ENCODE measurements at regions not wholly inside any gene's neighbourhood (a gene's known extent, or its start where the extent isn't known, plus 50 kb on each side); places are given as distances from the start of the nearest gene placed in this dataset.

DNA sequence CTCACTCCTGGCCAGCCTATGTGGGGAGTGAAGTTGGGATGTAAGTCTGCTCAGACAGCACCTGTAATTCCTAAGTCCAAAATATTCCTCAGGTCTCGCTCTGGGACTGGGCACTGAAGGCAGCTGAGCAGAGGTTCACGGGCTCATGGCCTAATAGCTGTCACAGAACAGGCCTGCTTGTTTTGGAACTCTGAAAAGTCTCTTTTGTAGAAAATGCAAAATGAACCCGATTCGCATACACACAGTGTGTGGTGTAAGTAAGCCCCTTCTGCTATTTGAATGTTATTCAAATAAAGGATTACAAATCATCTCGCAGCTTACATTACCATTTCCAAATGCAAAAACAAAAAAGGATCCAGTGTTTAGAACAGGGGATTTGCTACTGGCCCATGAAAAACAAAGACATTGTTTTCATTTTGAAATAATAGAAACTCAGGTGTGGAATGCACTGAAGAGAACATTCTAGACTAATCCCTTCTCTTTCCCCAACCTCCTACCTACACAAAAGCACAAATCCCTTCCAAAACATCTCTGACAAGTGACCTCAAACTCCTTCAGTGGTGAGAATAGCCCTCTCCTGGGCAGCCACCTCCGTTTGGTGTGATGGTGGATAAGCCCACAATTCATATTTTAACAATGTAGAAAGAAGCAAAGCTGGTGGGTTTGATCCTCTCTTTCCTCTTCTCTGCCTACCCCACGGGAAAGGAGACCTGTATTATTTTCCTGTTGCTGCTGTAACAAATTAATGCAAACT lies 118.3 kb upstream of the NCK2 start:
- no peak for DNase-seq (ENCODE audit: low read depth in 2 of 2)
- no peaks in the 10 kb centered on the region for H3K9me3 ChIP-seq (ENCODE audit: control insufficient read depth, insufficient read depth, low read depth, low read length)
- H3K4me3 ChIP-seq (replicated peaks in 1 of 4; ENCODE audit: control extremely low read depth in 1 of 4, insufficient read depth in 1 of 4, low read depth in 3 of 4, low read length in 4 of 4) = no peak overlapping the region
- no peak overlapping the region for H3K9ac ChIP-seq (ENCODE audit: insufficient read depth, low read length)
- peaks cover 7% of the 10 kb centered on the region for H3K27me3 ChIP-seq (ENCODE audit: control insufficient read depth, insufficient read depth, low read length)
- H3K4me2 ChIP-seq (ENCODE audit: extremely low read depth, insufficient read depth, low read length) = no peak overlapping the region
- no peaks in the 10 kb centered on the region for H3K36me3 ChIP-seq (ENCODE audit: control insufficient read depth, insufficient read depth, low read length)
- no peaks in the 10 kb centered on the region for H3K79me2 ChIP-seq (ENCODE audit: control insufficient read depth, insufficient read depth, low read length)
- H3K4me1 ChIP-seq (ENCODE audit: control insufficient read depth, extremely low read depth, insufficient read depth, low read length) = no peaks in the 10 kb centered on the region
- TF ChIP-seq, protein P1, sequence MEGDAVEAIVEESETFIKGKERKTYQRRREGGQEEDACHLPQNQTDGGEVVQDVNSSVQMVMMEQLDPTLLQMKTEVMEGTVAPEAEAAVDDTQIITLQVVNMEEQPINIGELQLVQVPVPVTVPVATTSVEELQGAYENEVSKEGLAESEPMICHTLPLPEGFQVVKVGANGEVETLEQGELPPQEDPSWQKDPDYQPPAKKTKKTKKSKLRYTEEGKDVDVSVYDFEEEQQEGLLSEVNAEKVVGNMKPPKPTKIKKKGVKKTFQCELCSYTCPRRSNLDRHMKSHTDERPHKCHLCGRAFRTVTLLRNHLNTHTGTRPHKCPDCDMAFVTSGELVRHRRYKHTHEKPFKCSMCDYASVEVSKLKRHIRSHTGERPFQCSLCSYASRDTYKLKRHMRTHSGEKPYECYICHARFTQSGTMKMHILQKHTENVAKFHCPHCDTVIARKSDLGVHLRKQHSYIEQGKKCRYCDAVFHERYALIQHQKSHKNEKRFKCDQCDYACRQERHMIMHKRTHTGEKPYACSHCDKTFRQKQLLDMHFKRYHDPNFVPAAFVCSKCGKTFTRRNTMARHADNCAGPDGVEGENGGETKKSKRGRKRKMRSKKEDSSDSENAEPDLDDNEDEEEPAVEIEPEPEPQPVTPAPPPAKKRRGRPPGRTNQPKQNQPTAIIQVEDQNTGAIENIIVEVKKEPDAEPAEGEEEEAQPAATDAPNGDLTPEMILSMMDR (conservative IDR thresholded peaks at IDR 0.05 in 1 of 2, IDR thresholded peaks at IDR 0.05 in 1 of 2; ENCODE audit: low read depth in 1 of 2, low read length in 2 of 2) = no peak
- no peak for TF ChIP-seq EZH2 (IDR thresholded peaks at IDR 0.05; ENCODE audit: low read length, missing control alignments)
- no peaks in the 10 kb centered on the region for H4K20me1 ChIP-seq (ENCODE audit: control insufficient read depth, extremely low read depth, insufficient read depth, low read length)
- H3K27ac ChIP-seq (ENCODE audit: insufficient read depth, low read length) = no peak overlapping the region
- H2AFZ ChIP-seq (ENCODE audit: low read length) = no peak overlapping the region

DNA sequence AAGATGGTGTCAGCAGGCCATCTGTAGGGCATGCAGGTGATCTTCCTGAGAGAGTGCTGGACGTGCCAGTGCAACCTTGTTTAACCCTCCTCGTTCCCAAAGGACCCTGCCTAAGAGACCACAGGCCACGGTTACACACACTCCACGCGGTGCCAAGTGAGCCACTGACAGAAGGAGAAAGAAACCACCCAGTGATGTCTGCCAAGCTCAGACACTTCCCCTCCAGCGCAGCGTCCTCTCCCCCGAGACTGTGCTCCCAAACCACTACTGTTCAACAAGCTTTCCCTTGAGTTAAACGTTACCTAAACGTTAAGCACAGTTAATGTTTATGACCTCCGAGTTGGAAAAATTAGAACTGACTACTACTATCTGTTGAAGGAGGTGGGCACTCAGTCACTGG lies 119.1 kb upstream of the NCK2 start:
- H3K4me3 ChIP-seq (replicated peaks in 1 of 4; ENCODE audit: control extremely low read depth in 1 of 4, insufficient read depth in 1 of 4, low read depth in 3 of 4, low read length in 4 of 4) = no peak overlapping the region
- H3K4me1 ChIP-seq (ENCODE audit: control insufficient read depth, extremely low read depth, insufficient read depth, low read length) = no peaks in the 10 kb centered on the region
- H4K20me1 ChIP-seq (ENCODE audit: control insufficient read depth, extremely low read depth, insufficient read depth, low read length) = no peaks in the 10 kb centered on the region
- H3K27me3 ChIP-seq (ENCODE audit: control insufficient read depth, insufficient read depth, low read length) = peaks cover 7% of the 10 kb centered on the region
- H3K79me2 ChIP-seq (ENCODE audit: control insufficient read depth, insufficient read depth, low read length) = no peaks in the 10 kb centered on the region
- H2AFZ ChIP-seq (ENCODE audit: low read length) = no peak overlapping the region
- no peak overlapping the region for H3K27ac ChIP-seq (ENCODE audit: insufficient read depth, low read length)
- TF ChIP-seq, protein P1 (conservative IDR thresholded peaks at IDR 0.05 in 1 of 2, IDR thresholded peaks at IDR 0.05 in 1 of 2; ENCODE audit: low read depth in 1 of 2, low read length in 2 of 2) = no peak
- no peak for TF ChIP-seq EZH2 (IDR thresholded peaks at IDR 0.05; ENCODE audit: low read length, missing control alignments)
- no peaks in the 10 kb centered on the region for H3K9me3 ChIP-seq (ENCODE audit: control insufficient read depth, insufficient read depth, low read depth, low read length)
- no peak overlapping the region for H3K9ac ChIP-seq (ENCODE audit: insufficient read depth, low read length)
- H3K36me3 ChIP-seq (ENCODE audit: control insufficient read depth, insufficient read depth, low read length) = no peaks in the 10 kb centered on the region
- DNase-seq (ENCODE audit: low read depth in 2 of 2) = no peak
- no peak overlapping the region for H3K4me2 ChIP-seq (ENCODE audit: extremely low read depth, insufficient read depth, low read length)

DNA sequence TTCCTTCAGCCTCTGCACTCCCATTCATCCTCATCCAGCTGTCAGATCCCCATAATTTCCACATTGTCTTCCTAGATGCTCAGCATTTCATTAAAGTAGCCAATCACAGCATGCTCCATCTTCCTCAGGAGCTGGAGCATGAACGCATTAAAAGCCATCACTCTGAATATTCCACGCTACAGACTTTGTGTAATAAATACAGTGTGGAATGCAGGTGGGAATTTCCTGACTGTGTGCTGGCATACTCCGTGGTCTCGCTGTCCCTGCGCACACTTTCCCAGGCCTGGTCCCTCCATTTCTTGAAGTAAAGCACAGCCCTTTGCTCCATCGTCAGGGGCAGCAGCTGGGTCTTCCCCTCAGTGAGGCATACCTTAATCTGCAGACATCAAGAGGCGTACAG lies 123.7 kb upstream of the NCK2 start:
- Histone ChIP-seq H3K9ac (ENCODE audit: insufficient read depth, low read length) (no peak overlapping the region), H3K27me3 (ENCODE audit: control insufficient read depth, insufficient read depth, low read length) (peaks cover 4% of the 10 kb centered on the region), H3K9me3 (ENCODE audit: control insufficient read depth, insufficient read depth, low read depth, low read length) (no peaks in the 10 kb centered on the region), H3K79me2 (ENCODE audit: control insufficient read depth, insufficient read depth, low read length) (no peaks in the 10 kb centered on the region), H3K27ac (ENCODE audit: insufficient read depth, low read length) (no peak overlapping the region), H3K4me2 (ENCODE audit: extremely low read depth, insufficient read depth, low read length) (no peak overlapping the region), H3K36me3 (ENCODE audit: control insufficient read depth, insufficient read depth, low read length) (no peaks in the 10 kb centered on the region), H2AFZ (ENCODE audit: low read length) (no peak overlapping the region), H4K20me1 (ENCODE audit: control insufficient read depth, extremely low read depth, insufficient read depth, low read length) (no peaks in the 10 kb centered on the region), H3K4me1 (ENCODE audit: control insufficient read depth, extremely low read depth, insufficient read depth, low read length) (no peaks in the 10 kb centered on the region), H3K4me3 (replicated peaks in 1 of 4; ENCODE audit: control extremely low read depth in 1 of 4, insufficient read depth in 1 of 4, low read depth in 3 of 4, low read length in 4 of 4) (no peak overlapping the region)
- no peak for DNase-seq (ENCODE audit: low read depth in 2 of 2)
- TF ChIP-seq EZH2 (IDR thresholded peaks at IDR 0.05; ENCODE audit: low read length, missing control alignments) = no peak
- TF ChIP-seq, protein P1 (conservative IDR thresholded peaks at IDR 0.05 in 1 of 2, IDR thresholded peaks at IDR 0.05 in 1 of 2; ENCODE audit: low read depth in 1 of 2, low read length in 2 of 2) = no peak
